Large intestine (tissue), 3 donors: ENCODE measurements at regions not wholly inside any gene's neighbourhood (a gene's known extent, or its start where the extent isn't known, plus 50 kb on each side); places are given as distances from the start of the nearest gene placed in this dataset.

Experiments used
- DNase-seq, 2 donors: peaks; one replicate each; pipeline versions ENCODE4 v3.0.0 to v3.0.0-alpha.2; 2013
- H3K27ac ChIP-seq: one replicate; pipeline ENCODE4 v1.5.1; 2013; ENCODE audit warnings: low read length
- H3K27me3 ChIP-seq: 2 replicates; pipeline ENCODE4 v1.6.1; 2013; ENCODE audit warnings: low read length; ENCODE audit not compliant: control insufficient read depth, insufficient read depth
- H3K36me3 ChIP-seq: 2 replicates; pipeline ENCODE4 v1.6.1; 2013; ENCODE audit warnings: low read length; ENCODE audit not compliant: control insufficient read depth, insufficient read depth
- H3K4me1 ChIP-seq: one replicate; pipeline ENCODE4 v1.6.1; 2013; ENCODE audit warnings: low read length; ENCODE audit not compliant: control insufficient read depth, insufficient read depth
- H3K4me3 ChIP-seq: one replicate; pipeline ENCODE4 v1.5.1; 2013; ENCODE audit warnings: low read length
- H3K9me3 ChIP-seq: one replicate; pipeline ENCODE4 v1.6.1; 2013; ENCODE audit warnings: mild to moderate bottlenecking, low read depth, low read length, moderate library complexity; ENCODE audit not compliant: control insufficient read depth
- WGBS: methylation state at CpG from one replicate; pipeline ENCODE4 v1.1.5; 2013; ENCODE audit warnings: low lambda C conversion rate; ENCODE audit not compliant: insufficient coverage; 5-methylcytosine and 5-hydroxymethylcytosine counted together

GRCh38 chr2:192471982-192472381 is 277.2 kb upstream of the TMEFF2 start:
- Histone ChIP-seq H3K27me3 (no peaks in the 10 kb centered on the region), H3K9me3 (no peaks in the 10 kb centered on the region), H3K4me3 (no peak overlapping the region), H3K36me3 (no peaks in the 10 kb centered on the region), H3K4me1 (no peaks in the 10 kb centered on the region), H3K27ac (no peak overlapping the region)
- no peak for DNase-seq

GRCh38 chr2:192469612-192470011 is 274.9 kb upstream of the TMEFF2 start:
- Histone ChIP-seq H3K27me3 (no peaks in the 10 kb centered on the region), H3K4me1 (no peaks in the 10 kb centered on the region), H3K36me3 (no peaks in the 10 kb centered on the region), H3K27ac (no peak overlapping the region), H3K9me3 (no peaks in the 10 kb centered on the region), H3K4me3 (no peak overlapping the region)
- 89% methylated on average over 1 of the region's 1 CpG for WGBS
- no peak for DNase-seq

GRCh38 chr2:192467953-192468660 is 273.4 kb upstream of the TMEFF2 start:
- H3K4me1 ChIP-seq = no peaks in the 10 kb centered on the region
- H3K27ac ChIP-seq = no peak overlapping the region
- H3K36me3 ChIP-seq = no peaks in the 10 kb centered on the region
- 75% methylated on average over 1 of the region's 4 CpGs for WGBS
- no peak overlapping the region for H3K4me3 ChIP-seq
- no peak for DNase-seq
- H3K9me3 ChIP-seq = no peaks in the 10 kb centered on the region
- H3K27me3 ChIP-seq = no peaks in the 10 kb centered on the region

DNA sequence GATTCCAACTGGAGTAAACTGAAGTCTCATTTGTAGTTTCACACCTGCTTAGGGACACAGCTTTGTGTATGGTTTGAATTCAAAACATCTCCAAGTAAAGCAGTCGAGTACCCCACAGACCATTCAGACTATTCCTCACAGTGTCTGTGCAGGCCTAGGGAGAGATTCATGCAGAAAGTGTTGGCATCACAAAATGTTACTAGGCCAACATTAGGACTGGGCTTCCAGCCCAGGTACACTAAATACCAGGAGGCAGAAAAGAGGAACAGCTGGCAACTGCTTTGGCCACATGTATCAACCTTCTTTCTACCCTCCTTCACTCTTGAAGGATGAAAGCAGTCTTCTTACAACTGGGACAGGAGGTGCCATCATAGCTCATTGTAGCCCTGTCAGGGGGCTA is 270.4 kb upstream of the TMEFF2 start:
- H3K4me1 ChIP-seq = no peaks in the 10 kb centered on the region
- no peak for DNase-seq
- WGBS = no CpG with 5 or more reads among the region's 1 CpG
- H3K27me3 ChIP-seq = no peaks in the 10 kb centered on the region
- H3K4me3 ChIP-seq = no peak overlapping the region
- H3K27ac ChIP-seq = no peak overlapping the region
- H3K36me3 ChIP-seq = no peaks in the 10 kb centered on the region
- no peaks in the 10 kb centered on the region for H3K9me3 ChIP-seq

DNA sequence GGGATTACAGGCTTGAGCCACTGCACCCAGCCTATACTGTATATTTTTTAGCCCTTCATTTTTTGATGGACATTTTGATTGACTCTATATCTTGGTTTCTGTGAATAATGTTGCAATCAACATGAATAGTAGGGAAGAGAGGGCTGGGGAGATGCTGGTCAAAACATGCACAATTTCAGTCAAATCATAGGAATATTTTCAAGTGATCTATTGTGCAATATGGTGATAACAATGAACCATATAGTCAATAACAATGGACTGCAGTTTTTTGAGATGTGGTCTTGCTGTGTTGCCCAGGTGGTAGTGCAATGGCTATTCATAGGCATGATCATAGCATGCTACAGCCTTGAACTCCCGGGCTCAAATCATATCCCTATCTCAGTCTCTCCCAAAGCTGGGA is 264.7 kb upstream of the TMEFF2 start:
- Histone ChIP-seq H3K9me3 (no peaks in the 10 kb centered on the region), H3K4me3 (no peak overlapping the region), H3K4me1 (no peaks in the 10 kb centered on the region), H3K27me3 (no peaks in the 10 kb centered on the region), H3K36me3 (no peaks in the 10 kb centered on the region), H3K27ac (no peak overlapping the region)
- WGBS = no CpG with 5 or more reads among the region's 1 CpG
- no peak for DNase-seq

DNA sequence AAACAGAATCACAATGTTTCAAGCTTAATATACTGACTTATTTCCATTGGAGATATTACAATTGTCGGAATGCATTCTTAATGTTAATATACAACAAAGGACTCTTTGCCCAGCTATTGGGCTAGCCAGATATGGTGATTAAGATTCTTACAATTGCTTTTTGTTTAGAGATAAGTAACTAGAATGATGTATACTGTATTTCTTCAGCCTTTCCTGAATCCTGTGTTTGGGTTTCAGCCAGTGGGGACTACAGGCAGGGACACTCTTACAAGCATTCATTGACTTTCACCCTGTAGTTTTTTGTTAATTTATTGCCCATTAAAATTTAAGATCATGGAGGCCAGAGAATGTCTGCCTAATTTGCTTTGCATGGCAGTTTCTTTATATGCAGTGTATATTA is 254.1 kb upstream of the TMEFF2 start:
- Histone ChIP-seq H3K27me3 (no peaks in the 10 kb centered on the region), H3K4me3 (no peak overlapping the region), H3K9me3 (no peaks in the 10 kb centered on the region), H3K36me3 (no peaks in the 10 kb centered on the region), H3K27ac (no peak overlapping the region), H3K4me1 (no peaks in the 10 kb centered on the region)
- DNase-seq = no peak
- 67% methylated on average over 1 of the region's 1 CpG for WGBS

GRCh38 chr2:192444286-192444838 is 249.6 kb upstream of the TMEFF2 start:
- H3K4me3 ChIP-seq = no peak overlapping the region
- no peaks in the 10 kb centered on the region for H3K9me3 ChIP-seq
- no peak overlapping the region for H3K27ac ChIP-seq
- no peaks in the 10 kb centered on the region for H3K36me3 ChIP-seq
- no peaks in the 10 kb centered on the region for H3K4me1 ChIP-seq
- DNase-seq = no peak
- H3K27me3 ChIP-seq = no peaks in the 10 kb centered on the region
- 68% methylated on average over 5 of the region's 7 CpGs for WGBS

GRCh38 chr2:192443831-192444230 is 249.1 kb upstream of the TMEFF2 start:
- Histone ChIP-seq H3K4me1 (no peaks in the 10 kb centered on the region), H3K27me3 (no peaks in the 10 kb centered on the region), H3K27ac (no peak overlapping the region), H3K9me3 (no peaks in the 10 kb centered on the region), H3K36me3 (no peaks in the 10 kb centered on the region), H3K4me3 (no peak overlapping the region)
- no peak for DNase-seq
- WGBS = 91% methylated on average over 2 of the region's 2 CpGs

GRCh38 chr2:192438239-192438638 is 243.5 kb upstream of the TMEFF2 start:
- Histone ChIP-seq H3K4me1 (no peaks in the 10 kb centered on the region), H3K27ac (no peak overlapping the region), H3K36me3 (no peaks in the 10 kb centered on the region), H3K27me3 (no peaks in the 10 kb centered on the region), H3K4me3 (no peak overlapping the region), H3K9me3 (no peaks in the 10 kb centered on the region)
- WGBS = no CpG with 5 or more reads among the region's 1 CpG
- no peak for DNase-seq

- WGBS = 0% methylated on average over 1 of the region's 4 CpGs
These were observed 242.9 kb upstream of the TMEFF2 start for GRCh38 chr2:192437653-192438052.

DNA sequence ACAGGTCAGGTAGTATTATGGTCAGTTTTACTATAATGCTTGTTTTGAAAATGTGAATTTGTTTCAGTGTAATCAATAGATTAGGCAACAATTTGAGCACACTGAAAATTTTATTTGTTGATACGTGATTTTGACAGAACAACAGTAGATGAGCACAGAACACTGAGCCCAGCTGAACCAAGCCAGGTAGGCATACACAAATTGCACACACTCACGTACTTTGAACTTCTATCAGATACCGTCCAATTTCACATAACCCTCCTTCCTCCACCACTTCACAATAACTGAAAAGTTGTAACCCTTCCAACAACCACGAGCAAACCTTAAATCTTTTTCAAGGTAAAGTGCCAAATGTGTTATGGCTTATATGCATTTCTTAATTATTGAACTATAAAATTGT is 229.5 kb upstream of the TMEFF2 start:
- 94% methylated on average over 2 of the region's 4 CpGs for WGBS
- Histone ChIP-seq H3K4me3 (no peak overlapping the region), H3K36me3 (no peaks in the 10 kb centered on the region), H3K9me3 (no peaks in the 10 kb centered on the region), H3K27me3 (no peaks in the 10 kb centered on the region), H3K27ac (no peak overlapping the region), H3K4me1 (no peaks in the 10 kb centered on the region)
- no peak for DNase-seq

More at GRCh38 chr2:192437653-192438052, 242.9 kb upstream of the TMEFF2 start:
- H3K27me3 ChIP-seq = no peaks in the 10 kb centered on the region
- H3K36me3 ChIP-seq = no peaks in the 10 kb centered on the region
- no peak overlapping the region for H3K4me3 ChIP-seq
- no peak for DNase-seq
- H3K4me1 ChIP-seq = no peaks in the 10 kb centered on the region
- H3K9me3 ChIP-seq = no peaks in the 10 kb centered on the region
- no peak overlapping the region for H3K27ac ChIP-seq
